CD4-positive, alpha-beta T cell (primary cell): ENCODE measurements at regions not wholly inside any gene's neighbourhood (a gene's known extent, or its start where the extent isn't known, plus 50 kb on each side); places are given as distances from the start of the nearest gene placed in this dataset.

ENCODE experiments used
- ATAC-seq: fragments of 200-7000 bp; cut with Tn5 transposase; one replicate; pipeline ENCODE4 v1.10.0; 2022; ENCODE audit warnings: mild to moderate bottlenecking; ENCODE audit not compliant: poor library complexity
- CTCF ChIA-PET: fragments of 350-600 bp; sonication (Branson Sonifier 250); formaldehyde crosslinking; loops from one replicate; lab custom pipeline; 2021; ENCODE audit warnings: antibody characterized with exemption, inconsistent platforms; lab: Charles Lee
- POLR2A ChIA-PET: fragments of 350-600 bp; sonication (Branson Sonifier 250); formaldehyde crosslinking; loops from one replicate; lab custom pipeline; 2021; ENCODE audit warnings: antibody characterized with exemption, inconsistent platforms; lab: Charles Lee
- DNase-seq, 14 experiments: peaks; one replicate each; pipeline ENCODE4 v3.0.0-alpha.2; 2013 to 2020; ENCODE audit warnings: mixed read lengths in 2 of 14
- H3K27ac ChIP-seq, 2 donors: one replicate each; pipeline versions ENCODE4 v1.5.1 to v1.7.0; 2013; ENCODE audit warnings: low read length in 2 of 2, low read depth in 1 of 2, mild to moderate bottlenecking in 1 of 2
- H3K27me3 ChIP-seq, 2 experiments: 1 replicate in 1 of 2; 2 replicates in 1 of 2; pipeline versions ENCODE4 v1.6.1 to v1.7.0; 2013; ENCODE audit warnings: low read length in 2 of 2, control low read depth in 1 of 2, mild to moderate bottlenecking in 1 of 2, moderate library complexity in 1 of 2; ENCODE audit not compliant: insufficient read depth in 2 of 2, control insufficient read depth in 1 of 2
- H3K36me3 ChIP-seq: one replicate; pipeline ENCODE4 v1.6.1; 2013; ENCODE audit warnings: low read length, control low read depth; ENCODE audit not compliant: insufficient read depth
- H3K4me1 ChIP-seq: one replicate; pipeline ENCODE4 v1.6.1; 2013; ENCODE audit warnings: low read length, control low read depth; ENCODE audit not compliant: insufficient read depth
- H3K4me3 ChIP-seq: one replicate; pipeline ENCODE4 v1.5.1; 2013; ENCODE audit warnings: mild to moderate bottlenecking, low read length, moderate library complexity
- H3K9me3 ChIP-seq, 2 experiments: 1 replicate in 1 of 2; 2 replicates in 1 of 2; pipeline versions ENCODE4 v1.6.1 to v1.7.0; 2013; ENCODE audit warnings: low read length in 2 of 2, mild to moderate bottlenecking in 2 of 2, control low read depth in 1 of 2, moderate library complexity in 1 of 2; ENCODE audit not compliant: control insufficient read depth in 1 of 2, insufficient read depth in 1 of 2
- H3K27ac Mint-ChIP-seq: one replicate; pipeline ENCODE4 v1.8.0; 2020; ENCODE audit warnings: mixed read lengths
- H3K27me3 Mint-ChIP-seq: one replicate; pipeline ENCODE4 v1.8.0; 2021; ENCODE audit warnings: mixed read lengths
- H3K36me3 Mint-ChIP-seq: one replicate; pipeline ENCODE4 v1.8.0; 2021; ENCODE audit warnings: low read depth, mixed read lengths
- H3K4me1 Mint-ChIP-seq: one replicate; pipeline ENCODE4 v1.8.0; 2021; ENCODE audit warnings: low read depth, mixed read lengths
- H3K4me3 Mint-ChIP-seq: one replicate; pipeline ENCODE4 v1.8.0; 2020; ENCODE audit warnings: mild to moderate bottlenecking, mixed read lengths
- H3K9me3 Mint-ChIP-seq: one replicate; pipeline ENCODE4 v1.8.0; 2020; ENCODE audit warnings: mixed read lengths
- intact Hi-C, 2 experiments: fragments of 100-400 bp; cut with DNase I in 1 of 2; cut with micrococcal nuclease in 1 of 2; formaldehyde crosslinking; loops; one replicate each; pipeline versions ENCODE4 v1.15.1 to v1.9.0; 2023 to 2025; cut with DNase I, micrococcal nuclease
- TF ChIP-seq, protein P1 (sequence below): fragments of 200-600 bp; IDR thresholded peaks from one replicate; pipeline ENCODE4 v1.8.0; 2022; ENCODE audit warnings: antibody characterized with exemption, mild to moderate bottlenecking

DNA sequence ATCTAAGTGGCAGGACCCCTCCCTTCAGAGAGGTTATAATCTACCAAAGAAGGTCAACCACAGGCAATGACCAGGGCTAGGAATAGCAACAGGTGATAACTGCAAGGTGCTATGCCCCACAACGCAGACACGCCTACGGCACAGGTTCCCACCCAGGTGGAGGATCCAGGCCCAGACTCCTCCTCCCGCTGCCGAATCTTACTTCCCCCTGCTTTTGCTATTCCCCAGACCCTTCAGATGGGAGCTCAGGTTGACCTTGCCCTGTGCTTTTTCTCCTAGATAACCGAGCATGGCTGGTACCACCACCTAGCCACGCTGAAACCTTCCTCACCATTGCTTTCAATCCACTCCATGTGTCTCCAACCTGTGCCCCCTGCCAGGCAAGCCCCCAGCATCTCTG is 142.2 kb upstream of the IGF1R start:
- TF ChIP-seq, protein P1, sequence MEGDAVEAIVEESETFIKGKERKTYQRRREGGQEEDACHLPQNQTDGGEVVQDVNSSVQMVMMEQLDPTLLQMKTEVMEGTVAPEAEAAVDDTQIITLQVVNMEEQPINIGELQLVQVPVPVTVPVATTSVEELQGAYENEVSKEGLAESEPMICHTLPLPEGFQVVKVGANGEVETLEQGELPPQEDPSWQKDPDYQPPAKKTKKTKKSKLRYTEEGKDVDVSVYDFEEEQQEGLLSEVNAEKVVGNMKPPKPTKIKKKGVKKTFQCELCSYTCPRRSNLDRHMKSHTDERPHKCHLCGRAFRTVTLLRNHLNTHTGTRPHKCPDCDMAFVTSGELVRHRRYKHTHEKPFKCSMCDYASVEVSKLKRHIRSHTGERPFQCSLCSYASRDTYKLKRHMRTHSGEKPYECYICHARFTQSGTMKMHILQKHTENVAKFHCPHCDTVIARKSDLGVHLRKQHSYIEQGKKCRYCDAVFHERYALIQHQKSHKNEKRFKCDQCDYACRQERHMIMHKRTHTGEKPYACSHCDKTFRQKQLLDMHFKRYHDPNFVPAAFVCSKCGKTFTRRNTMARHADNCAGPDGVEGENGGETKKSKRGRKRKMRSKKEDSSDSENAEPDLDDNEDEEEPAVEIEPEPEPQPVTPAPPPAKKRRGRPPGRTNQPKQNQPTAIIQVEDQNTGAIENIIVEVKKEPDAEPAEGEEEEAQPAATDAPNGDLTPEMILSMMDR: no peak
- Histone ChIP-seq H3K27ac (no peak overlapping the region), H3K9me3 (no peaks in the 10 kb centered on the region), H3K36me3 (no peaks in the 10 kb centered on the region), H3K4me3 (no peak overlapping the region), H3K4me1 (no peaks in the 10 kb centered on the region), H3K27me3 (peaks cover 6 to 8% of the 10 kb centered on the region in 2 experiments)
- ATAC-seq: no peak
- Mint-ChIP-seq H3K36me3 (no peaks in the 10 kb centered on the region), H3K27ac (no peak overlapping the region), H3K4me1 (no peaks in the 10 kb centered on the region), H3K4me3 (no peak overlapping the region), H3K27me3 (peaks cover 49% of the 10 kb centered on the region), H3K9me3 (peaks cover 5% of the 10 kb centered on the region)
- no peak for DNase-seq
- intact Hi-C loops: no loop called here
- ChIA-PET POLR2A (no interaction called here), CTCF (no interaction called here)

GRCh38 chr15:98506711-98507110 is 141.6 kb upstream of the IGF1R start:
- ChIA-PET CTCF (no interaction called here), POLR2A (no interaction called here)
- Histone ChIP-seq H3K9me3 (no peaks in the 10 kb centered on the region), H3K4me1 (no peaks in the 10 kb centered on the region), H3K4me3 (no peak overlapping the region), H3K27ac (no peak overlapping the region), H3K27me3 (peaks cover 6 to 8% of the 10 kb centered on the region in 2 experiments), H3K36me3 (no peaks in the 10 kb centered on the region)
- Mint-ChIP-seq H3K4me3 (no peak overlapping the region), H3K36me3 (no peaks in the 10 kb centered on the region), H3K4me1 (no peaks in the 10 kb centered on the region), H3K27me3 (peaks cover 47% of the 10 kb centered on the region), H3K9me3 (peaks cover 5% of the 10 kb centered on the region), H3K27ac (no peak overlapping the region)
- DNase-seq: no peak
- intact Hi-C loops: no loop called here
- ATAC-seq: no peak
- TF ChIP-seq, protein P1: no peak

GRCh38 chr15:98513428-98513986 is 134.8 kb upstream of the IGF1R start:
- ATAC-seq (no peak), DNase-seq (no peak)
- TF ChIP-seq, protein P1: no peak
- Mint-ChIP-seq H3K4me1 (no peaks in the 10 kb centered on the region), H3K27me3 (peaks cover 3% of the 10 kb centered on the region), H3K27ac (no peak overlapping the region), H3K36me3 (no peaks in the 10 kb centered on the region), H3K4me3 (no peak overlapping the region), H3K9me3 (peaks cover 5% of the 10 kb centered on the region)
- no peaks in the 10 kb centered on the region for H3K27me3 ChIP-seq
- H3K36me3 ChIP-seq: no peaks in the 10 kb centered on the region
- POLR2A ChIA-PET: no interaction called here
- H3K4me1 ChIP-seq: no peaks in the 10 kb centered on the region
- H3K4me3 ChIP-seq: no peak overlapping the region
- CTCF ChIA-PET: interaction anchor here (0.6 kb wide), 1 partner anchor 114 kb away, joined by 3 read pairs; no protein-coding TSS in a partner anchor
- no peaks in the 10 kb centered on the region for H3K9me3 ChIP-seq
- intact Hi-C loops: no loop called here
- no peak overlapping the region for H3K27ac ChIP-seq
